HG02885 (cell line): ENCODE measurements at regions not wholly inside any gene's neighbourhood (a gene's known extent, or its start where the extent isn't known, plus 50 kb on each side); places are given as distances from the start of the nearest gene placed in this dataset.
"Not testable (repeated sequence)": the region's sequence is repeated elsewhere in the genome, so short reads cannot be mapped to it uniquely, and the experiment has no call there.

Experiments
- ATAC-seq: cut with Tn5 transposase; IDR thresholded peaks from one replicate; pipeline ENCODE4 v1.9.1; 2021; ENCODE audit warnings: mild to moderate bottlenecking; ENCODE audit not compliant: unreplicated experiment, poor library complexity

DNA sequence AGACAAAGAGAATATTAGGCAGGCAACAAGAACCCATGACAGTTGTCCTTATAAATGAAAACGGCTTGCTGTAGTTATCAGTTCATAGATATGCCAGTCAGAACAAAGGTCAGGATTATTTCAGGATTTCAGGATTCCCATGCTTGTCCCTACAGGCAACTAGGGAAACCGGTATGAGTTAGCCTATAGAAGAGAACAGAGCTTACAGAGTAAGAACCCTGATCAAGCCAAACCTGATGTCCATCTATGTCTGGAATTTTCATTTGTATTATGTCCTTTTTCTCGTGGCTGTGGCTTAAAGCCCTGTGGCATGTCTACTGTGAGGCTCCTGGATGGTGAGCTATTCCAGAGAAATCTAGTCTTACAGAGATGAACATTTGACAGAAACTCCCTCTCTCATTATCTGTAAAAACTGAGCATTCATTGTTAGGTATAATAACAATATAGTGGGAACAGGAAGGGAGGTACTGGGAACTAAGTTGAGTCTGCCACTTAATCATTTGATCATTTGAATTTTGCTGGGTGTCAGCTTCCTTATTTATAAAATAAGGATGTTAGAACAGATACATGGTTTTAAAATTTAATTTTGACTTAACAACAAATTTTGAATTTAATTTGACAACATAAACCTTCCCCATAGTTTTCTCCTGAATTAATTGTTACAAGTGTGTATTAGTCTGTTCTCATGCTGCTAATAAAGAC is 129.5 kb upstream of the KLF3 start:
- no peak for ATAC-seq

DNA sequence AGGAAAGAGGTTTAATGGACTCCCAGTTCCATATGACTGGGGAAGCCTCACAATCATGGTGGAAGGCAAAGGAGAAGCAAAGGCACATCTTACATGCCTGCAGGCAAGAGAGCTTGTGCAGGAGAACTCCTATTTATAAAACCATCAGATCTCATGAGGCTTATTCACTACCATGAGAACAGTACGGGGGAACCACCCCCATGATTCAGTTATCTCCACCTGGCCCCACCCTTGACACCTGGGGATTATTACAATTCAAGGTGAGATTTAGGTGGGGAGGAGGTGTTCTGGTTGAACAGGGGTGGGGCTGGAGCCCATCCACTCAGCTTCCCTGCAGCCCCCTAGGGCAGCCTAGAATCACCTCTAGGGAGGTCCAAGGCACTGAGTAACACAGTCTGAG is 128.9 kb upstream of the KLF3 start:
- not testable (repeated sequence) for ATAC-seq

DNA sequence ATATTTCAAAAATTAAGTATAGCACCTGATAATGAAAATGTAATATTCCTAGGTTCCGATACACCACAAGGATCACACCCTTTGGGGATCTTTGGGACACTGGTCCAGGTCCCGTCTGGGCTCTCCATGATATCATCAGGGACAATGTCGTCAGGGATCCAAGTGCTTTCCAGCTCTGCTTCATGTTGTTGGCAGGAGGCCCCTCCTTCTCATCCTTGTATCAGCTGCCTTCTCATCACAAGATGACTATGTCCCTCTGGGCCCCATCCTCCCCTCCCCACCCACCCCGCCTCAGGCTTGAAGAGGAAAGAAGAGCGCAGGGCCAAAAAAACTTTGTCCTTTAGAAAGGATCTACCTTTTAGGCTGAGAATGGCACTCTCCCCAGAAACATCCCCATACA is 128.3 kb upstream of the KLF3 start:
- ATAC-seq: no peak

DNA sequence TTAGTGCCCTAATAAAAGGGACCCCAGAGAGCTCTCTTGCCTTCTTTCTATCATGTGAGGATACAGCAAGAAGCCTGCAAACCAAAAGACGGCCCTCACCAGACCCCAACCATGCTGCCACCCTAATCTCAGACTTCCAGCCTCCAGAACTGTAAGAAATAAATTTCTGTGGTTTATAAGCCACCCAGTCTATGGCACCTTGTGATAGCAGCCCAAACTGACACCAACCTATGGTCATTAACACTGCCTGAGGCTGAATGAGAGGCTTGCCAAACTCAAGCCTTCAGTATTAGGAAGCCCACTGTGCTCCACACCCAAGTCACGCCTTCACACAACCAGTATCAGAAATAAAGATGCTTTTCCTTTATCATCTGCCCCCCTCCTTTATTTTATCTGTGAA is 127.3 kb upstream of the KLF3 start:
- no peak for ATAC-seq

DNA sequence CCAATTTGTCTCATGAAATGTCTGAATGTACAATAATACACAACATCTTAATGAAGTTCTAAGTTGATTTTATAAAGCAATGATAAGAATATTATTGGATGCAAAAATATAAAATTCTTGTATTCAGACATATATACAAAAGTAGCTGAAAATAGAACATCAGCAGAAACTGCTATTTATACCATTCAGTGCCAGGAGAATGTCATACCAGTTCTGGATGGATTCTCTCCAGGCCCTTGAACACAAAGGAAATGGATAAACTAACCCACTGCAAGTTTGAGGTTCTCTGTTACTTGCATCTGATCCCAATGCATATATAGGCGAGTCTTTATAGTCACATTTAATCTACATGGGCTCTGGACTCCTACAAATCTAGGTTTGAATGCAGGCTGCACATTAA is 126.3 kb upstream of the KLF3 start:
- no peak for ATAC-seq

DNA sequence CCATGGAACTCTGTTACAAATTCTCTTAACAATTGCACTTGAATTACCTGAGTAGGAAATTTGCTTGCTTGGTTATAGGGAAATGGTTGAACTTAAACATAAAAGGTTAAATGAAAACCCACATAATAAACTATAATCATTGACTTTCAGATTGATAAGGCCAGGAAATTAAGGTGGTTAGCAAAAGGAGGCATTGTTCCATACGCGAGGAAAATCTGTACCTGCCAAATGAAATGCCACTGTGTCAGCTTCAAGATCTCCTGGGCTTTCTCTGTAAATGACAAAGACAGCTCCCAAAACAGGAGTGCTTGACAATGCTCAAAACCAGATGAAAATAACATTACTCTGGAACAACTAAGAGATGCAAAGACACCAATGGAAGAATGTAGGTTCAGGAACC is 125.5 kb upstream of the KLF3 start:
- ATAC-seq: no peak

DNA sequence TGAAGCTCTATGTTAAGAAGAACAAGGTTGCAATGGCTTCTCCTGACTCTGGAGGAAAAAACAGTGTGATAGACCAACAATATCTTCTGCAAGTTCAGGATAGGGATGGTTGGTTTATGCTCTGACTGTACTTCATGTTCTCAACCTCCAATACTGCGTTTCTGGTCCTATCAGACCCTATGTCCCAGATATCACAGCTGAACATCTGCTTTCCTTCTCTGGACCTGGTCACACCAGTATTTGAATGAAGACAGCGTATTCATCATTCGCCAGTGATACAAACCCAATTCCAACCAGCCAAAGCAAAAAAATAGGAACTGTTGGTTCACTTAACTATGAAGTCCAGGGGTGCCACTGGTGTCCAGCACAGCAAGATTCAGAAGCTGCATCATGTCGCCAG is 124.5 kb upstream of the KLF3 start:
- no peak for ATAC-seq

DNA sequence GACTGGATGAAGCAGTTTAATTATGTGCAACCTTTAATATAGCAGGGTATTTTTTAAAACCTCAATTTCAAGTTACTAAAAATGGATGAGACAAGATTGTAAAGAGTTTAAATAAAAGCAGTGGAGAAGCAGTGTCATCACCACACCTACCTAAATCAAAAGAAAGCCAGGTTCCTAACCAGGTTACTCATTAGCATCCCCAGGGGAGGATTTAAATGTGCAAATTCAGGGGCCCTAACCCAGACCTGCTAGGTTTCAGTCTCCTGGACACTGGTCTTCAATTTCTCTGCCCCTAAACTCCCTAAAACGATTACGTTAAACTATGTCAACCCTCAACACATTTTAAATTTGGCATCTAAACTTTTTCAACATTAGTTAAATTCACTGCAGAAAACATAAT is 116.9 kb upstream of the KLF3 start:
- no peak for ATAC-seq

DNA sequence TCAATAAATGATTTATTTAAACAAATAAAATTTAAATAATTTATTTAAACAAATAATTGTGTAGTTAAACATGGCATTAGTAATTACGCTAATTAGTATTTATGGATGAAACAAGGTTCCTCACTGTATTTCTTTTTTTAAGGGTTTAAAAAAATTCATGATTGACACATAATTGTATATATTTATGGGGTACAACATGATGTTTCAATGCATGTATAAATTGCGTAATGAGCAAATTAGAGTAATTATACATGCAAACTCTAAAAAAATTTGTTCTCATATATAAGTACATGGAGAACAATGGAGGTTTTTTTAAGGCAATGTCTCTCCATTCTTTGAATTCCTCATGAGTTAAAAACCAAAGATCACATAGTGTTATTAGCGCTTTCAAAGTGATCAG is 115.7 kb upstream of the KLF3 start:
- no peak for ATAC-seq

DNA sequence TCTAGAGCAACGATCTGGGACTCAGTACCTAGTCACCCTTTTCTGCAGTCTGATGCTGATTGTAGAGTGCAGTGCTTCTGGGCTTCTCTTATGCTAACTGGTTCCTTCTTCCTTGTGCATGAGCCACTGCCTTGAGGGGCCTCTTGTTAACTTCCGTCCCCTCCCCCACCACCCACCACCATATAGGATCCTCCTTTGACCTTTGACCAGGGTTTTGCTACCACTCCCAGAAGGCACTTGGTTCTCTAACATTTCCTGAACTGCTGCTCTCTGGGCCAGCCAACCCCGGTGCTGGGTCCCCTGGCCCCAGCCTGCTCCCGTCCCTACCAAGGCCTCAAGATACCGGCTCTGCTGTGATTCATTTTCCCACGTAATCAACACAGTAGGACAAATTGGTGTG is 104.6 kb upstream of the KLF3 start:
- ATAC-seq: no peak

DNA sequence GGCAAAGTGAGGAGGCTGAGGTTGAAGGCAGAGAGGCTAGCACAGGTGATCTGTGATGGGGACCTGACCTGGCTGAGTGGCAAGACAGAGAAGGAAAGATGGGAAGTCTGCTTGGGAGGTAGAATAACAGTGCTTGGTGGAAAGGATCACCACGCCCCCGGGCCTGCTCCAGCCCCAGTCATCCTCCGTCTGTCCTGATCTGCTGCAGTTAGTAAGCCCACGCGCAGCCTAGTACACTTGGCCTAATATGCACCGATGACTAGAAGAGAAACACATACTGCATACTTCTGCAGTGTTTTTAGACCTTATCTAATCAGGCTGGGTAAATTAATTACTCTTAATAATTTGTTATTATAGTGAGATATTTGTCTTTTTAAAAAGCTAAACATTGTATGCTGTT is 103.7 kb upstream of the KLF3 start:
- no peak for ATAC-seq

DNA sequence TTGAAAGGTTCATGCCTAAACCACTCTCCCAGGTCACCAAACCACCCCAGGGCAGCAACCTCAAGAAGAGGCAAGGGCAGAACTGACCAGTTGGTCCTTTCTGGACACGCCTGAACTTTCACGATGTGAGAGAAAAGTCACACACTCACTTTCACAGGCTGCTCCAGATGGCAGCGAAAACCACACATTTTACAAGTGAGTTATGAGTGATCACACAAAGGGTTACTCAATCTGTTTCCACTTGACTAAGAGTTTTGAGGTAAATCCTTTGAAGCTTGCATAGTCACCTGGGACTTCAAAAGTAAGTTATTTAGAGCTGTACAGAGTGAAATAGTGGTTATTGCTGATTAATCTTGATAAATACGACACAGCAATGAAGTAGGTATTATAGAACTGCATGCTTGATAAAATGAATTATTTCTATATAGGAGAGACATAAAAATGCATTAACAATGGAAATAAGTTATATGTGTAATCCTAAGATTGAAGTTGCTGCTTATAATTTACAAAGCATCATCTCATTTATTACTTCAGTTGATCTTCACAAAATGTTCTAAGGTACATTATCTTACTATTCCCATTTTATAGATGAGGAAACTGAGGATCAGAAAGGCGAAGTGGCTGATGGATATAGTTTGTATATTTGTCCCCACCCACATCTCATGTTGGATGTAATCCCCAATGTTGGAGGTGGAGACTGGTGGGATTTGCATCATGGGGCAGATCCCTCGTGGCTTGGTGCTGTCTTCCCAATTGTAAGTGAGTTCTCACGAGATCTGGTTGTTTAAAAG is 103.0 kb upstream of the KLF3 start:
- peak; percentile 94 for ATAC-seq

DNA sequence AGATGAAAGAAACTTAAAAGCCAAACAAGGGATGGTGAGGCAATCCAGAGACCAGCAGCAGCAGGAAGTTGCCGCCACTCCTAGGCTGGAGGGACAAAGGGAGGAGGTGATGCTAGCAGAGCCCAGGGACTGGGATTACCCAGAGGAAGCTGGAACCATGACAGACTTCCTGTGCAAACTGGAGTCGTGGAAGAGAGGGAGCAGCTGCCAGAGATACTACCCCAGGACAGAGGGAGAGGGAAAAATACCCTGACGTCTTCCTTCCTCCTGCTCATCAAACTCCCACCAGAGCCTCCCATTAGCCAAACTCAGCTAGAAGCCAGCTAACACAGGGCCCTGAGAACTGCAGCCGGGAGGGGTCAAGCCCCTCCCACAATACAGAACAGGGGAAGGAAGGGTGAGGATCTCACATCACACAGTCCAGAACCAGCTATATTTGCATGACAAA is 101.2 kb upstream of the KLF3 start:
- no peak for ATAC-seq

DNA sequence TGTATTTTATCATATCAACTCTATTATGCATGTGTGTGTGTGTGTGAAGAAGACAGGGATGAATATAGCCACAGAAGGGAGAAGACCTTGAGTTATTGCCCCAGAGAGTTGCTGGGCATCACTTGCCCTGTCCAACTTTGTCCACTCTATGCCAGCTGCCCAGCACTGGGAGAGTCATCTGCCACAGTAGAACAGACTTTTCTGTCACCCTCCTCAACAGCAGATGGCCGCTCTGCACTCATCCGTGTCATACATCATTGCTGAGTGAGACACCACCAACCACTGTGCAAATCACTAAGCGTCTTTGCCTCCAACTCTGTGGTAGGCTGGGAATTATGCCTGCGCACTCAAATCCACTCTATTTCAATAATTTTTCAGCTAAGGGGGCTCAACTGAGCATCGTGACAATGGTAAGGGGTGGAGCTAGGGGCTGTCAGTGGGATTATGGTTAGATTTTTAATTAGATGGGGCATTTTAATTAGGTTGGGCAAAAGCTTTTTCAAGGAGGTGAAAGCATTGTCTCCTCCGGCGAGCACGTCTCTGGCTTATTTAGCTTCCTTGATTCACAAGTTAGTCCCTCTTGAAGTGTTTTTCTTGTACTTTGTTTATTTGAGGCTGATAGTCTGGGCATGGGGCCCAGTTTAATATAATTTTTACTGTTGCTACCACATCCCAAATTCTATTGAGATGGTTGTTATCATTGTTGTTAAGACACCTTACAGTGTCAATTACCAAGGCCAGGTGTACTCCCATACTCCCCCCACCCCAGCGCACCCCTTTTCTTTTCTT is 100.1 kb upstream of the KLF3 start:
- no peak for ATAC-seq

DNA sequence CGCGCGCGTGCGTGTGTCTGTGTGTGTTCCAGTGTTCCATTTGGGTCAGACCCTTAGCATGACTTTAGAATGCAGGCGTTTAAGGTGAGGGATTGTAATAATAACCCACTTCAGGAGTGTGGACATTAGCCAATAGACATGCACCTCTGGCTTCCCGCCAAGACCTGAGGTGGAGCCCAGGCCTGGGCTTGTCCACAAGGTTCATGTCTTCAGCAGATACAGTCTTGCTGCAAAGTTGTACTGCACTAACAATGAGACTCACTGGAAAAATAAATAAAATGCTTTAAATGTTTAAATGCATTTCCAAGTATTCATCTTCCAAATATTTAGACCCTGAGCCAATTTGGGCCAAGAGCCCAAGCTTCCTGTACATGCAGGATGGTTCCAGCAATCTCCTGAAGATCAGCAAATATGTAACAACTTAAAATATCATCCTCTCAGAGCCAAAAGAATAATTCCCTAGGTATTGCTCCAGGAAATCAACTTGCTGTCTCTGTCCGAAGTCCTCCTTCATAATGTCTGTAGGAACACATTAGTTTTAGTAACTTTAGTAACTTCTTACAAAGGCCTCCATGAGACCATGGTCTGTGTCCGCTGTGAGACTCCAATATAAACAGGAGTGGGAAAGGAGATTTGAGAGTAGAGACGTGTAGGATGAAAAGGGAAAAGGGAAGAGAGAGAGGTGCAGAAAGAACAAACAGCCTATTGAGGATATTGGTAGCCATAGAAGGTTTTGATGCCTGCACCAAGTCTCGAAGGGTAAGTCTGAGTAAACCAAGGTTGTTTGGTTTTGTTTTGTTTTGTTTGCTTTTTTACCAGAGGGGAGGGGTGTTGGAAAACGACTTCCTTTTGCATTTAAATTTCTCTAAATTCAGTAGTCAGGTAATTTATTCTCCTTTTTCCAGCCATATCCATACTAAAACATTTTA is 98.5 kb upstream of the KLF3 start:
- ATAC-seq: no peak

DNA sequence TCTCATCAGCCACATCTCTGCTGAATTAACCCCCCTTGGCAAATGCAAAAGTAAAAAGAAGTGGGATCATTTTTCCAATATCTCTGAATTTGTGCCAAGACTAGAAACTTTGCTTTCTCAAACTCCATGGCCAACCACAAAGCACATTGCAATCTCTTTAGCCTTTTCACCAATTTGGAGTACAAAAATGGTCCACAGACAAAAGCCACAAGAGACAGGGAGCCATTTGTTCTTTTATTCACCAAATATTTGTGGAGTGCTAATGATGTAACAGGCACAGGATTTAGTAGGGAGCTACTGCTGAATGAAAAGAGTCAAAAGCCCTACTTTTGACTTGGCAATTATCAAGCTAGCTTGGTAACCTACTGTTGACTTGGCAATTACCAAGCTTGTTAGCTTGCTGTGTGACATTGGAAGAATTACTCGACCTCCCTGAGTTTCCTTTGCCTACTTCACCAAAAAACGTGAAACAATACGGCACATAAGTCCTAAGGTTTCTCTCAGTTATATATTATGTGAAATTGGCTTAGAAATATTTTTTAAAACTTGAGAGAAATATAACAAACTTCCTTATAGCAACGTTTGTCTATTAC is 97.1 kb upstream of the KLF3 start:
- ATAC-seq: no peak

DNA sequence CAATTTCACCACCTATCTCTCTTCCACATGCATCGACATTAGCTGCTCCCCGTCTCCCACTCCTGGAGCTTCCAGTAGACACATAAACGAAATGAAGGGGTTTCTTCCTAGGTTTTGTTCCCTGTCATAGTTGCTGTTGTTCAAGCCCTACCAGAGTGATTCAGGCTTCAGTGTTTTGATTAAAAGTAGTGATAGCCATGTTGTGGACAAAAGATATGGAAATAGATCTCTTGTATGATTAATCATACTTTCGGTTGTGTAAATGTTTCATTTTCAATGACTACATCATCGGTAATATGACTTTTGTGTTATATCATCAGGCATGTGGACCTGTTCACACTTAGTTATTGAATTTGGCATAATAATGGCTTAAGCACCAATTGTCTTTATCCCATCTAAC is 96.5 kb upstream of the KLF3 start:
- ATAC-seq: no peak

DNA sequence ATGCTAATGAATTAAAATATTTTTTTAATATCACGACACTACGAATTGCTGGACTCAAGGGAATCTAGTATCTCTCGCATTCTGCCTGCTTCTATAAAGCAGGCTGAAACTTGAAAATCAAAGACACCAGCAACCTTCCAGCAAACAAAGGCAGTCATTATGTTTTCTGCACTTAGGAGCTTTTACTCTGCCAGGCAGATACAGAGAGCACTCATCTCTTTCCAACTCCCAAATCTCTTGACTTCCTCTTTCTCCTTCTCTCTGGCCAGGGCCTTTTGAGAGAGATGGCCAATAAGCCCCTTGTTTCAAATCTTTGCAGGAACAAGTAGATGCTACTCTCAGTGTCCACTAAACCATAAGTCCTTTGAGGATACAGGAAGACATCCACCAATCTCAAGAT is 95.2 kb upstream of the KLF3 start:
- ATAC-seq: no peak

DNA sequence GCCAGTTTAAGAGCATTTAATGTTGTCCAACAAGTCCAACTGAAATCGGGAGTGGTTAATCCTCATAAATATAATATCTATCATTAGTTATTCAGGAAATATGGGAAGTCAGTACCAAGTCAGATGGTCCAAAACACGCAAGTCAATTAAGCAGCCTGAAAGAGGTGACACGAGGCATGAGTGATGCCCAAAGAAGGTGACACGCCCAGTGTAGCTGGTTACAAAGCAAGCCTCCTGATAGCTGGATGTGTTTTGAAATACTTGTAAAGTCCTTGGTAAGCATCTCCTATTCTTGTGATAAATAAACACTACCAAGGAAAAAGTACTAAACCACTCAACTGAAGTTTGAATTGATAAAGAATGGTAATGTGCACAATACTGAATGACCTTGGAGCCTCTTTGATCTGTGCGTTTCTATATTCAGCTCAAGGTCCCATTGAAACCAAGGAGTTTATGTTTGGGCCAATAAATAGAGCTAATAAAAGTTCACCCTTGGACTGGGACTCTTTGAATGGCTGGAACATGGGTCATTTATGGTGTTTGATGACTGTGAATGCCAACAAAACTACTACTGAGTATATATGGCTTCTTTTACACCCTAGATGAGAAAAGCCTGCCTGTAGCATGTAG is 93.2 kb upstream of the KLF3 start:
- ATAC-seq: no peak
